HuH-7.5 (cell line): ENCODE measurements at regions not wholly inside any gene's neighbourhood (a gene's known extent, or its start where the extent isn't known, plus 50 kb on each side); places are given as distances from the start of the nearest gene placed in this dataset.

Experiments
- DNase-seq: peaks from one replicate; pipeline ENCODE4 v3.0.0; 2011; ENCODE audit warnings: low spot score

DNA sequence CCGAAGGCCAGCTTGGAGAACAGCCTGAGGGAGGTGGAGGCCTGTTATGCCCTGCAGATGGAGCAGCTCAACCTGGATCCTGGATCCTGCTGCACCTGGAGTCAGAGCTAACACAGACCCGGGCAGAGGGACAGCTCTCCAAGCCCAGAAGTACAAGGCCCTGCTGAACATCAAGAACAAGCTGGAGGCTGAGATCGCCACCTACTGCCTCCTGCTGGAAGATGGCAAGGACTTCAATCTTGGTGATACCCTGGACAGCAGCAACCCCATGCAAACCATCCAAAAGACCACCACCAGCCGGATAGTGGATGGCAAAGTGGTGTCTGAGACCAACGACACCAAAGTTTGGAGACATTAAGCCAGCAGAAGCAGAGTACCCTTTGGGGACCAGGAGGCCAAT lies 223.5 kb upstream of the ID4 start:
- no peak for DNase-seq

DNA sequence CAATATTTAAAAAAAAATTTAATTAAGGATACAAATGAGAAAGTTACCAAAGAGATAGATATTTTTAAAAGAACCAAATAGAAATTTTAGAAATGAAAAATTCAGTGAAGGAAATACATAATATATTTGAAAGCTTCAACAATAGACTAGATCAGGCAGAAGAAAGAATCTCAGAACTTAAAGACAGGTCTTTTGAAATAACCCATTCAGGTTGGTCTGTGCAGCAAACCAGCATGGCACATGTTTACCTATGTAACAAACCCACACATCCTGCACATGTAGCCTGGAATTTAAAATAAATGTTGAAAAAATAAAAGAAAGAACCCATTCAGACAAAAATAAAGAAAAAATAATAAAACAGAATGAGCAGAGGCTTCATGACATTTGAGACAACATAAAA lies 221.1 kb upstream of the ID4 start:
- DNase-seq = no peak

DNA sequence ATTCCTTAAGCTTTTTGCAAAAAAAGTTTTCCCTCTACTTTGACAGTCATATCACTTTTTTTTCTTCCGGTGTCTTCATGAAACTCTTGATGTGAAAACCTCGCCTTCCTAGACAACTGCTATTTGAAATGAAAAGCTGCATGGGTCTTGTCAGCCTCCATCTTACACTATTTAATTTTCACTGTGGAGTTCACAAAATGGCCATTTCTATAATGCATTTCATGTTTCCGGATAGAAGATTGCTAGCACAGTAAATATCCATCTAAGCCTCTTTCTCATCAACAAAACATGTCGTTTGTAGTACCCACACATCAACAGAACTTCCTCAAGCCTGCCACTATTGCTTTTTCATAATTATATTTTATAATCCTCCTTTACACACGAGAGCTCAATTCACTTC lies 204.9 kb upstream of the ID4 start:
- DNase-seq = no peak

DNA sequence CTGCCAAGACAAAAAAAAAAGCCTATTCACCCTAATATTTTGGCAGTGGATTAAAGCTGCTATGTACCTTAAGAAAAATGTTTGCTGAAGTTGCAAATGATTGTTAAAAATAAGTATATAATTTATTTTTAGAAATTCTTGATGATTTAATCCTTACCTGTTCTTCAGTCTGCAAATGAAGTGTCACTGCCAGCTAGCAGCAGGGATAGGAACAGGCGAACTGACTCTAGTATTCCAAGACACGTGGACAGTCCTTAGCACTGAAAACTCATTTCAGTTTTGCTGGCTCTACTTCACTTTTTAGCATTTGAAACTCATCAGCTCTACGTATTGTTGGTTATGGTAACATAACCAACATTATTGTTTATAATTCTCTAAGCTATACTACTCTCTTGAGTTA lies 204.4 kb upstream of the ID4 start:
- DNase-seq = no peak

DNA sequence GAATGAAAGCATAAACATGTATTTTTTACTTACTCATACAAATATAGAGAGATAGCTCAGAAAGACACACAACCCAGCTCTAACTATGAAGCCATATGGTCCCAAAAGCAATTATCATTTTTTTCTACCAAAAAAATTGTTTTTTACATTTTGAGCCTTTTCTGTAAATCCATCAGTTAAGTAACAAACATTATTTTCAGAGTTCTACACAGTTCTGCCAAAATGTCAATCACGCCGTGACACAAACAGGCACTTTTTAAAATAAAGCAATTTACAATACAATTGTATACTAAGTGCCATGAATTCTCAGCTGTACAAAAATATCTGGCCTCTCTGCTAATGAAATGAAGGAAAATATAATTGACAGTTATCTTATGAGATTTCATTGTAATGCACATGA lies 201.4 kb upstream of the ID4 start:
- no peak for DNase-seq

DNA sequence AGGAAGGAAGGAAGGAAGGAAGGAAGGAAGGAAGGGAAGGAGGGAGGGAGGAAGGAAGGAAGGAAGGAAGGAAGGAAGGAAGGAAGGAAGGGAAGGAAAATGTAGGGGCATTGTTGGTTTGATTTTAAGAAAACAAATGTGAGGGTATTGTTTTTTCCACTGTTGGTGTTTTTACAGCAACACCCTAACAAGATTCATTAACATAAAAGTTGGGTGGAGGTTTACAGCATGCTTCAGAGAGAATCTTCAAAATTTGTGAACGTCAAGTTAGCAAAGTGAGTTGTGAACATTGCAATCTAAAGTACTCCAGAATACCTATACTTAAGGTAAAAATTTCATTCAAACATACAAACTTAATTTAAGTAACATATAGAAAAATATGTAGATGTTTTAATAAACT lies 200.2 kb upstream of the ID4 start:
- no peak for DNase-seq

DNA sequence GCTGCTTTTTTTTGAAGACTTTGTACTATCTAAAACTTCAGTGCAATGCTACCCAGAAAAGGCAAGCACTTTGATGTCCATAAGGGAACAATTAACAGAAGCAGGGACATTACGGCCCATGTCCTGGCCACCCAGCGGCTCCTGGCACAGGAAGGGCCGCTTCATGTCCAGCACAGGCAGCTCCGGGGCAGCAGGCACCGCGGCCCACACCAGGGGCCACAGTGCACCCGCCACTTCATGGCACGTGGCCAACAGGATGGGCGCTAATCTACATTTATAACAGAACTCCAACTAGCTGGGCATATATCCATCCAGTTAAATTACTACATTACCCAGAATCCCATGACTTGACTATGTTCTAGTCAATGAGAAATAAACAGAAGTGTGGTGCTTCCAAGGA lies 198.2 kb upstream of the ID4 start:
- DNase-seq = no peak

DNA sequence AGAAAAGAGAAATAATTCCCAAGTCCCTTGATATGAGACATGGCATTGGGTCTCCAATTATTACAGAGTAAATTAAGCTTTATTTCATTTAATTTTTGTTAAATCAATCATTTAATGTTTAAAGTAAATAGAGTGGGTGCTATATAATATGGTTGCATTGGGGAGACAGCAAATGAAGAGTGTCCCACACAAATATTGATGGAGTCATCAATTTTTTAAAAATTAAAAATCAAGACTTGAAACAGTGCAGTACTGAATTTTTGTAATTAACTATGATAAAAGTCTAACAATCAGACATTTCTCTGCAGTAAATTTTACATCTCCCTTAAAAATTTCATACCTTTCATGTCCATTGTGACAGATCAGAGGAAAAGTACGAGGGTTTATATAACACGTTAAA lies 193.9 kb upstream of the ID4 start:
- no peak for DNase-seq

DNA sequence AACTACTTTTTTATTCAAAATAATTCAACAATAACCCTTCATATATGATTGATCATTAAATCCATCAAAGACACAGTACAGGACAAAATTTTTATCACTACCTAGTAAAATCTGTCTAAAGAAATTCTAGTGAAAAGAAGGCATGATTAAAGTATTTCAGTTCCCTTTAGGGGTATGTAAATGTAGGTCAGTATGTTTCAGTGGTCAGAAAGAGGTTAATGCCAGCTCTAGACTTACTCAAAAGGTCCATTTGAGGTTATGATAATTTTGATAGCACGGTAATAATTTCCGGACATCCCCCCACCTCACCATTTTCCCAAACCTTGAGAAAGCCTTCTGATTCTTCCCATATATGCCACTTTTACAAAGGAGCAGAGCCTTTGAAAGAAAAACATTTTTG lies 193.5 kb upstream of the ID4 start:
- no peak for DNase-seq

DNA sequence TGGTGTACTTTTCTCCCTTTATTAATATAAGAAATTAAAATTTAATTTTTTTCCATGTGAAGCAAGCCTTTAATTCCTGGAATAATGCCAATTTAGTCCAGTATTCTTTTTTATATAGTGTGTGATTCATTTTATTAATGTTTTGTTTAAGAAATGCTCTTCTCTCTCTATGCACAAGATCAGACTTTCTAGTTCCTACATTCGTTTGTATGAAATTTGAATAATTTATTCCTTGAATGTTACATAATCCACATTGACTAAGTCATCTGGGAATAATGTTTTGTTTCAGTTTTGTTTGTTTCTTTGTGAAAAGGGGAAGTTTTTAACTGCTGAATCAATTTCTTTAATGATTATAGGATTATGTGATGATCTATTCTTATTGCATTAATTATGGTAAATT lies 181.4 kb upstream of the ID4 start:
- no peak for DNase-seq

DNA sequence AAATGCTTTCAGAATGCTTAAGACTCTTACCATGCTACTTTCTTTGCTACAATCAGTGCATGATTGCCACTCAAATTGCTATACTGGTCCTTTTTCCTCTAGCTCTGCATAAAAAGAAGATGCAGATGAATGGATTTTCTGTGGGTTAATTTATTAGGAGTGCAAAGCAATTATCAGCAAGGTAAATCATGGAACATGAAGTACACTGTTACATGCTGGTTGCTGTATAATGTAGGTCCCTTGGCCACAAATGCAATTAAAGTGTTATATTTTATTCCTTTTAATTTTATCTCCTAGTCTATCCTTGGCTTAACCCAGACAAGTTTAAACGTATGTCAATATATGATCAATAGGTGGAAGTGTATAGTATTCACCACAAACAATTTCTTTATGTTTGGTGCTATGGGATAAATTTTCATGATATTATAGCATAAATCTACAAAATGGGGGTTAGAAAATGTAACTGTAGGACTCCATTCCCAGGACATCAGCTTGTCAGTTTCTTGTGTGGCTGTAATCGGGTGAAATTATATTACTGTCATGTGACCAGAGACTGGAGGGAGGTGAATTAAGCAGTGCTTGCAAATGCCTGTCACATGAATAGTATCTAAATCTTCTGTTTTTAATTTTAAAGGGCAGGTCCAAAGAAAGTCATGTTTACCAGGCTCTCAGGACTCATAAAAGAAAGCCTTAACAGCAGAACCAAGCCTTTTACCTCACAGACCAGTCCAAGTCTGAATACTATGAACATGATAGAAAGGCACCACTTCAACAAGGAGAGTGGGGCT lies 176.9 kb upstream of the ID4 start:
- no peak for DNase-seq

DNA sequence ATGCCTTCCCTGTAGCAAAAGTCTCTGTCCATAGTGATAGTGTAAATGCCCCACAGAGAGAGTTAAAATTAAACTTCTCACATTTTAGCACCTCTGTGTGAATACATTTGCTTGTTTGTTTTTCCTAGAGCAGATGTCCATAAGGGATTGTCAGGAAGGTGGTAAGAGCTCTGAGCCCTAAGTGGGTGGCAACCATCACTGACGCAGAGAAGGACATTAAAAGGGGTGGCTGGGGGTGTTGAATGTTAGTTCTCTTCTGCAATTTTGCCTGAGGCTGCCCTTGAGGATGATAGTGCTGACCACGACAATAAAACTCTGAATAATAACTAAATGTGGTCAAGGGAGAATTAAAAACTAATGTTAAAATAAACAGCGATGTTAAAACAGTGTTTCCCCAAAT lies 174.3 kb upstream of the ID4 start:
- no peak for DNase-seq

DNA sequence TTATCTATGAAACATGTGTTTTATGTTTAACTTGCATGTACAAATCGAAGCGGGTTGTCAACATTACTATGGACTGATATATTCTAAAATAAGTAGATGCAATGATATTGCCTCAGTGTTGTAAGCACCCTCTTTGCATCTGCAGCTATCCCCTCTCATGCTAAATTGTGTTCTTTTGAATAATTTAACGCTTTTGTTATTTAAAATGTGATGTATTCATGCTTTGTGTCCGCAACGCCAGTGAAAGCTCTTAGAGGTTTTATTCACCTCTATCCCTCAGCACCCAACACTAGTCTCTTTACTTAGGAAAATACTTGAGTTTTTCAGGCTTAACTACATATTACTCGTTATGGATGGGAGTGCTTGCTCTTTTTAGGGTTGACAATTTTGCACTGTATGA lies 173.7 kb upstream of the ID4 start:
- no peak for DNase-seq

DNA sequence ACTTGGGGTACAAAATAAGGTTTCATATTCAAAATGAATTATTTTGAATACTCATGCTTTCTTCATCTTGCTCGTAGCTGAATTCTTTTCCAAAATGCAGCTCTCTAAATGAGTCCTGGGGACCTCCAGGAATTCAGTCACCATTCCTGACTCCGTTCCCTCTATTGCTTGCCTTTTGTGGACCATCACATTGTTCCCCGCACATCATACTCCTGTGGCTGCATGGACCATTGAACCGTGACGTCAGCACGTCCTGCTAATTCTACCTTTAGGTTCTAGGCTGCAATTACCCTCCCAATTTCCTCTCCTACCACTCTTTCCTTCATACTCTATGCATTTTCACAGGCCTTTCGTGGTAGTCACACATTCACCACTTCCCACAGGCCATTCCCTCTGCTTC lies 173.1 kb upstream of the ID4 start:
- DNase-seq = no peak

DNA sequence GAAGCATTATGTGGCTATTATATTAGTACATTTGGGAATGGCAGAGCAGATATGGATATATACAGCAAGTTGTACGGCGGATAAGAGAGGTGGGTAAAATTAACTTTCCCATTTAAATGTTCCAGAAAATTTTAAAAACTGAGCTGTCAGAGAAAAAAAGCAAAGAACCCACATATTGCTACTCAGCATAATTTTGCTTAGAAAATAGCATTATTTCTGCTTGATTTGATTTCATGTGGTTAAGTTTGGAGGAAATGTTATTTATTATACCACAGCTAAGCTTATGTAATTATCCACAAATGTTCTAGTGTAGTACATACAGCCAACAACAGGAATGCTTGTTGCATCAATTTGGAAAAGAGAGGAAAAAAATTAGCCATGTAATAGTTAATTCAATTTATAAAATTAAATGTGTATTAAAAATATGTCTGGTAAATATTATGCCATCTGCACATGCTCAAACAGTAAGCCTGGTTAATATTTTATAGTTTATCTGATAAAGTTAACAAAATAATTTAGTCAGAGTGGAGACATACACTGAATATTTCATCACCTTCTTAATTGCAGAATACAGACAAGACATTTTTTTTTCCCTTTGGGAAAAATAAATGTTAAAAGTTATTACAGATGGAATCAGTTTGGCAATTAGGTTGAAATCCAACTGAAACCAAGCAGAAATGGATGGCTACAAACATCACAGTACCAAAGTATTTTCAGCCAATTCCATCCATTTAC lies 172.1 kb upstream of the ID4 start:
- DNase-seq = no peak

DNA sequence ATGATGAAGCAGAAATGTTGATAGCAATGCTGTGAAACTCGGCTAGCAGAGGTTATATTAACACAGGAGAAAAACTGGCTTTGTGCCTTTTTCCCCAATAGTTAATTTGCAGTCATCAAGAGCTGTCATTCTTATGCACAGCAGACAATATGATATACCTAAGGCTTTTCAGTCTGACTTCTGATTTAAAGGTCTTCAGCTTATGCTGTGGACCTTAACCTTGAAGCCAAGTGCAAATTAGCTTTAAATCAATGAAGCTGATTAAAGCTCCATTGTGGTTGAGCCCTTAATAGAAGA lies 171.6 kb upstream of the ID4 start:
- DNase-seq = no peak

DNA sequence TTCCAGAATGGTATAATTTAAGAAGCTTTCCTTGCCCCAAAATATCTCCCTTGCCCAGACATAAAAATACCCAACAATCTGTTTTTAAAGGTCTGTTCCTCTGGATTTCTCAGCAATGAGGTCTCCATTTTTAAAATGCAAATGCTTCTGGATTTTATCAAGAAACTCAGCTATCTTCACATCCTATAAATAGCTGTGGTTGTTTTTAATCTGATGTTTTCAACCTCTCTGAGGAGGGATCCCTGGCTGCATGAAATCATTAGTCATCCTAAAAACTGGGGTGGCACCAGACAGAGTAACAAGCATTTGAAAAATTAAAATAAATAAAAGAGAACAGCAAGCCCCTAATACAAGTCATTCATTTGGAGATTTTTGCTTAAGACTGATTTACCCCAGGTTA lies 168.5 kb upstream of the ID4 start:
- no peak for DNase-seq

DNA sequence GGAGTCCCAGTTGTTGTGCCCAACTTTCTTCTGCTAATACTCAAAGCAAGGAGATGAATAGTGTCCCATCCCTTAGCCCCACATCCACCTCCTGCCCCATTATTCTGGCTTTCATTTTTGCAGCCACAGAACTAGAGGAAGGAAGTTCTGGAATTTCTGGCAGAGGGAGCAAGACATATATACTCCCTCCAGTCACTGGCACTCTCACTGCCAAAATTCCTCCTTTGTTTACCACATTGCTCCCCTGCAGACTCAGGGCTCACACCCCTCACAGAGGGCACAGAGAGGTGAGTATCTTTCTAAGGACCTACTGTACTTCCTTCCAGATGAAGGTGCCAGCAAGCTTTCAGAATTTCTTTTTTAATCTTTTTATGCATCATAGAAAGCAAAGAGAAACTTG lies 168.0 kb upstream of the ID4 start:
- no peak for DNase-seq

DNA sequence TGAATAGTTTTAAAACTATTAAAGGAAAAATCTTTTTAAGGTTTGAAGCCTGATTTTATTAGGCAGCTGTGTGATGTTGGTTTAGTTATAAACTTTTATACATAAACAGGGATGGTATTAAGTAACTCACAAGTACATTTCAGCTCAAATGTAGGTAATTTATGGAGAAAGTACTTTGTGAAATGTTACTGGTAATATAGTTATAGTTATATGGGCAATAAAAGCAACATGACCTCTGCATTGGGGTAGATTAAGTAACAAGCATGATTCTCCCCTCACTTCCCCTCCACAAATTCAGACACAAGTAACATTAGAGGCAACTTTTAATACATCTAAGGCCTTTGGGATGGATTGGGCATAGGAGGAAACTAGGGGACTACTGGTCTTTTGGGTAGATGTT lies 154.3 kb upstream of the ID4 start:
- no peak for DNase-seq

DNA sequence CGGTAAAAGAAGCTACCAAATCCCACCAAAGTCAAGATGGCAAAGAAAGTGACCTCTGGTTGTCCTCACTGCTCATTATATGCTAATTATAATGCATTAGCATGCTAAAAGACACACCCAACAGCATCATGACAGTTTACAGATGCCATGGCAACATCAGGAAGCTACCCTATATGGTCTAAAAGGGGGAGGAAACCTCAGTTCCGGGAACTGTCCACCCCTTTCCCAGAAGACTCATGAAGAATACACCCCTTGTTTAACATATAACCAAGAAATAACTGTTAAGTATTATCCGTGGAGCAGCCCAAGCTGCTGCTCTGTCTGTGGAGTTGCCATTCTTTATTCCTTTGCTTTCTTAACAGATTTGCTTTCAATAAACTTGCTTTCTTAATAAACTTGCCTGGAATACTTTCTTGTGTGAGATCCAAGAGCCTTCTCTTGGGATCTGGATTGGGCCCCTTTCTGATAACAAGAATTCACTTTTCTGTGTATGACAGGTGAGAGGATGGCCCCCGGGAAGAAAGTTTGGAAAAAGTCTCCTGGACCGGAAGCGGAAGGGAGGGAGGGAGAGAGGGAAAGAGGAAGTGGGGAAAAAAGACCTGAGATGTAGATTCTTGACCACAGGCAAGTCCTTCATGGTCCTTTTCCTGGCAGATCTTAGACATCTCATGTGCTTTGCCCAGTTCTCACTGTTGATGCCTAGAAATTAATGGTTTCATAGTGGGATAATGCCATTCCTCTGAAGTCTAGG lies 146.7 kb upstream of the ID4 start:
- no peak for DNase-seq

DNA sequence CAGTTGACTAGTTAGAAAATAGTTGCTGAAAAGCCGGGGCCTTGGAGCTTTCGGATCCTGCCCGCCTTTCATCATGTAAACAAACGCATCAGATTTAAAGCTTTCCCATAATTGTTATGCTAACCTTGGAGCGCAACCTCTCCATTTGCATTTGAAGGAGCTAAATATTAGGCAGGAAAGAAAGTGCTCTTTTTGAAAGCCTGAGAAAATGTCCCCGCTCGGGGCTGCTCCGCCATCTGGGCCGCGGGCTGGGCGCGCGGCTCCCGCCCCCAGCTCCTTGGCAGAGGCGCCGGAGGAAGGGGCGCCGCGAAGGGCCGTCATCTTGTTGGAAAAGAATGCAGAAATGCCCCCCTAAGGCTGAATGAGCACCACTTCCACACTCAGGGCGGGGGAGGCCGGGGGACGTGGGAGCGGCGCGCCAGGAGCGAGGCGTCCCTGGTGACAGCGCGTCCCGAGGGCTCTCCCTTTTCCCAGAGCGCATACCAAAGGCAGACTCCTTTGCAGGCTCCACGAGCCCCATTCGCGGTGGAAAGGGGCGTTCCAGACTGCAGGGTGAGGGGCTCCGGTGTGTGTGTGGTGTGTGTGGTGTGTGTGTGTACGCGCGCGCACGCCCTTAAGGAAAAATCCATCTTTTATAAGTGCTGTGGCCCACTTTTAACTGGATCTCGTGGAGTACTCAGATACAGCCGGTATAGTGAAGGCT lies 145.6 kb upstream of the ID4 start:
- no peak for DNase-seq

DNA sequence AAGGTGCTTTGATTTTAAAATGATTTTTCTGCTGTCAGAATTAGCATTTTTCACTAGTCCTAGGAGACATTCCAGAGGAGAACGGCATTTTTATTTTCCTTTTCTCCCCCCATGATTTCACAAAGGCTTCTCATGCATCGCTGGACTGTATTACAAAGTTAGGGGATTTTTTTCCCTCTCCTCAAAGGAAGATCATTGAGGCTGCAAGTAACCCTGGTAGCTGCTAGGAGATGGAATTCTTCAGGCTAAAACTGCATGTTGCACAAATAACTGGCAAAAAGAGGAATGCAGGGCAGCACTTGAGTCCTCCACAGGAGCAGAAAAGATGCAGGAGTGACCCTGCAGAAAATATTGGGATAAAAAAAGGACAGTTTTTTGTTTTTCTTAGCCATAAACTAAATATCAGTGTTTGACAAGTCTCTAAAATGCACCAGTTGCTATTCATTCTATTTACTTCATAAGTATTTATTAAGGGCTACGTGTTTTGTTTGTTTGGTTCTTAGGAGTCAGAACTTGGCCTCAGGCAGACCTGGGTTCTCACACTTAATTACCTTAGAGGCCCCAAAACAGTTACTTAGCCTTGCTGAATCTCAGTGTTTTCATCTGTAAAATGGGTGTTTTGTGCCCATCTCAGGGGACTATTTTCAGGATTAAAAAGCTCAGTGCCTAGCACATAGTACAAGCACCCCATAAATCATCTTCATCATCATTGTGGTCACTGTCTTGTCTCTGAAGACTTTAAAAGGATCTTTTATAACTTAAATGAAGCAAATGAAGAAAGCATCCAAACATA lies 144.5 kb upstream of the ID4 start:
- no peak for DNase-seq
